GM23338 (cell line): ENCODE measurements at regions not wholly inside any gene's neighbourhood (a gene's known extent, or its start where the extent isn't known, plus 50 kb on each side); places are given as distances from the start of the nearest gene placed in this dataset.
A peak's percentile ranks its signal among the peaks of the same experiment; 100 is the strongest.

Source experiments
- ATAC-seq: fragments of 200-7000 bp; cut with Tn5 transposase; 3 replicates; pipeline ENCODE4 v1.9.1; 2020
- DNase-seq: peaks from one replicate; pipeline ENCODE4 v3.0.0-alpha.2; 2015; ENCODE audit warnings: low spot score
- H2AFZ ChIP-seq: fragments of 200-600 bp; sonication (generic); 2 replicates; pipeline ENCODE4 v1.8.0; 2016; ENCODE audit warnings: antibody characterized with exemption, mild to moderate bottlenecking, moderate library complexity
- H3F3A ChIP-seq: fragments of 200-600 bp; sonication (generic); replicated peaks from 2 replicates; pipeline ENCODE4 v1.8.0; 2017; ENCODE audit warnings: antibody characterized with exemption, mixed run types, low read depth
- H3K27ac ChIP-seq: fragments of 200-600 bp; sonication (generic); 2 replicates; pipeline ENCODE4 v1.6.1; 2016; ENCODE audit warnings: low read depth
- H3K27me3 ChIP-seq: fragments of 200-600 bp; sonication (generic); 2 replicates; pipeline ENCODE4 v1.8.0; 2016; ENCODE audit warnings: mild to moderate bottlenecking, mixed run types, moderate library complexity; ENCODE audit not compliant: insufficient read depth
- H3K36me3 ChIP-seq: fragments of 200-600 bp; sonication (generic); 2 replicates; pipeline ENCODE4 v1.8.0; 2016; ENCODE audit warnings: mild to moderate bottlenecking; ENCODE audit not compliant: insufficient read depth
- H3K4me1 ChIP-seq: fragments of 200-600 bp; sonication (generic); 2 replicates; pipeline ENCODE4 v1.8.0; 2016; ENCODE audit warnings: mild to moderate bottlenecking, moderate library complexity; ENCODE audit not compliant: insufficient read depth
- H3K4me2 ChIP-seq: fragments of 200-600 bp; sonication (generic); 2 replicates; pipeline ENCODE4 v1.7.1; 2017; ENCODE audit warnings: mixed run types
- H3K4me3 ChIP-seq: fragments of 200-600 bp; sonication (generic); 2 replicates; pipeline ENCODE4 v1.6.1; 2016; ENCODE audit warnings: mixed run types
- H3K79me2 ChIP-seq: fragments of 200-600 bp; sonication (generic); replicated peaks from 2 replicates; pipeline ENCODE4 v1.8.0; 2017; ENCODE audit warnings: mild to moderate bottlenecking; ENCODE audit not compliant: insufficient read depth
- H3K9me2 ChIP-seq: fragments of 200-600 bp; sonication (generic); 2 replicates; pipeline ENCODE4 v1.8.0; 2017; ENCODE audit not compliant: insufficient read depth
- H4K20me1 ChIP-seq: fragments of 200-600 bp; sonication (generic); replicated peaks from 2 replicates; pipeline ENCODE4 v1.8.0; 2017; ENCODE audit warnings: mild to moderate bottlenecking; ENCODE audit not compliant: insufficient read depth
- H3K27ac Mint-ChIP-seq: 2 replicates; pipeline ENCODE4 v1.8.0; 2020; ENCODE audit warnings: inconsistent platforms, mild to moderate bottlenecking, moderate library complexity, mixed read lengths
- H3K27me3 Mint-ChIP-seq: 3 replicates; pipeline ENCODE4 v1.8.0; 2022; ENCODE audit warnings: low read depth, mild to moderate bottlenecking, moderate library complexity, mixed read lengths, inconsistent platforms; ENCODE audit not compliant: insufficient read depth, poor library complexity
- H3K36me3 Mint-ChIP-seq: 3 replicates; pipeline ENCODE4 v1.8.0; 2021; ENCODE audit warnings: low read depth, mild to moderate bottlenecking, inconsistent platforms, moderate library complexity, mixed read lengths
- H3K4me1 Mint-ChIP-seq: 3 replicates; pipeline ENCODE4 v1.8.0; 2020; ENCODE audit warnings: mild to moderate bottlenecking, inconsistent platforms, mixed read lengths
- H3K4me3 Mint-ChIP-seq: 3 replicates; pipeline ENCODE4 v1.8.0; 2021; ENCODE audit warnings: moderate library complexity, mild to moderate bottlenecking, inconsistent platforms, mixed read lengths
- H3K9me3 Mint-ChIP-seq: 3 replicates; pipeline ENCODE4 v1.8.0; 2020; ENCODE audit warnings: moderate library complexity, mild to moderate bottlenecking, inconsistent platforms, mixed read lengths
- EZH2phosphoT487 ChIP-seq: fragments of 200-600 bp; sonication (generic); IDR thresholded peaks from one replicate; pipeline ENCODE4 v1.8.1; 2018; ENCODE audit warnings: antibody characterized with exemption; ENCODE audit not compliant: unreplicated experiment
- JUNB ChIP-seq: IDR thresholded peaks from one replicate; pipeline ENCODE4 v1.6.1; 2016; ENCODE audit warnings: antibody characterized with exemption; ENCODE audit not compliant: unreplicated experiment
- STAT1 ChIP-seq: IDR thresholded peaks from one replicate; pipeline ENCODE4 v1.6.1; 2016; ENCODE audit warnings: antibody characterized with exemption; ENCODE audit not compliant: unreplicated experiment
- ZNF331 ChIP-seq: fragments of 250-450 bp; sonication (Bioruptor Pico); IDR thresholded peaks from 2 replicates; pipeline ENCODE4 v1.5.0; 2020; ENCODE audit warnings: low read depth, mild to moderate bottlenecking, moderate library complexity
- TF ChIP-seq, protein P1 (sequence below): fragments of 250-450 bp; sonication (Bioruptor Pico); IDR thresholded peaks from 2 replicates; pipeline ENCODE4 v1.5.0; 2020; ENCODE audit warnings: mild to moderate bottlenecking, moderate library complexity
- TF ChIP-seq, protein P2 (sequence below): IDR thresholded peaks from 2 replicates; pipeline ENCODE4 v1.6.1; 2016; ENCODE audit warnings: antibody characterized with exemption
- TF ChIP-seq, protein P3 (sequence below): IDR thresholded peaks from one replicate; pipeline ENCODE4 v1.6.1; 2018; ENCODE audit warnings: antibody characterized with exemption; ENCODE audit not compliant: unreplicated experiment

DNA sequence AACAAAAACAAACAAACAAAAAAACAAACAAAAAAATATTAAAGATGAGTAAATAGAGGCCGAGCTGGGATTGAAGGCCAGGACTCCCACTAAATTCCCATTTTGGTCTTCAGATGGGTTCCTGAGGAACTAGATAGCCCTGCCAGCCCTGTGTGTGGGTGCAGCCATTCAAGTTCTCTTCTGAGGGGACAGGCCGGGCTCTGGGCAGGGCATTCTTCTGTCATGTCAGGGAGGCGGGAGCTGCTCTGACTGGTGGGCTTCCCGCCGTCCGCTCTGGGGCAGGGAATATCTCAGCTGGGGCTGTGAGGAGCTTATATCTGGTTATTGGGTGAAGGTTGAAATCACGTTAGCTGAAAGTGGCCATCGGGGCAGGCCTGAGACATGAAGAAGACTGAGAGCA is 127.3 kb upstream of the CXCR4 start:
- H3K27me3 ChIP-seq: no peaks in the 10 kb centered on the region
- Mint-ChIP-seq H3K36me3 (no peaks in the 10 kb centered on the region), H3K27me3 (peaks cover 11% of the 10 kb centered on the region), H3K27ac (no peak overlapping the region), H3K4me1 (peaks cover 11% of the 10 kb centered on the region), H3K4me3 (no peak overlapping the region), H3K9me3 (no peaks in the 10 kb centered on the region)
- no peaks in the 10 kb centered on the region for H3F3A ChIP-seq
- ATAC-seq (no peak), DNase-seq (no peak)
- H4K20me1 ChIP-seq: no peaks in the 10 kb centered on the region
- no peaks in the 10 kb centered on the region for H3K36me3 ChIP-seq
- H3K4me3 ChIP-seq: no peak overlapping the region
- H3K4me2 ChIP-seq: no peak overlapping the region
- no peaks in the 10 kb centered on the region for H3K79me2 ChIP-seq
- H3K9me2 ChIP-seq: peaks cover 5% of the 10 kb centered on the region; the same call in 1 of the 2 replicates
- peaks cover 9% of the 10 kb centered on the region; the same call in 1 of the 2 replicates for H3K4me1 ChIP-seq
- H3K27ac ChIP-seq: no peak overlapping the region
- TF ChIP-seq, protein P1, sequence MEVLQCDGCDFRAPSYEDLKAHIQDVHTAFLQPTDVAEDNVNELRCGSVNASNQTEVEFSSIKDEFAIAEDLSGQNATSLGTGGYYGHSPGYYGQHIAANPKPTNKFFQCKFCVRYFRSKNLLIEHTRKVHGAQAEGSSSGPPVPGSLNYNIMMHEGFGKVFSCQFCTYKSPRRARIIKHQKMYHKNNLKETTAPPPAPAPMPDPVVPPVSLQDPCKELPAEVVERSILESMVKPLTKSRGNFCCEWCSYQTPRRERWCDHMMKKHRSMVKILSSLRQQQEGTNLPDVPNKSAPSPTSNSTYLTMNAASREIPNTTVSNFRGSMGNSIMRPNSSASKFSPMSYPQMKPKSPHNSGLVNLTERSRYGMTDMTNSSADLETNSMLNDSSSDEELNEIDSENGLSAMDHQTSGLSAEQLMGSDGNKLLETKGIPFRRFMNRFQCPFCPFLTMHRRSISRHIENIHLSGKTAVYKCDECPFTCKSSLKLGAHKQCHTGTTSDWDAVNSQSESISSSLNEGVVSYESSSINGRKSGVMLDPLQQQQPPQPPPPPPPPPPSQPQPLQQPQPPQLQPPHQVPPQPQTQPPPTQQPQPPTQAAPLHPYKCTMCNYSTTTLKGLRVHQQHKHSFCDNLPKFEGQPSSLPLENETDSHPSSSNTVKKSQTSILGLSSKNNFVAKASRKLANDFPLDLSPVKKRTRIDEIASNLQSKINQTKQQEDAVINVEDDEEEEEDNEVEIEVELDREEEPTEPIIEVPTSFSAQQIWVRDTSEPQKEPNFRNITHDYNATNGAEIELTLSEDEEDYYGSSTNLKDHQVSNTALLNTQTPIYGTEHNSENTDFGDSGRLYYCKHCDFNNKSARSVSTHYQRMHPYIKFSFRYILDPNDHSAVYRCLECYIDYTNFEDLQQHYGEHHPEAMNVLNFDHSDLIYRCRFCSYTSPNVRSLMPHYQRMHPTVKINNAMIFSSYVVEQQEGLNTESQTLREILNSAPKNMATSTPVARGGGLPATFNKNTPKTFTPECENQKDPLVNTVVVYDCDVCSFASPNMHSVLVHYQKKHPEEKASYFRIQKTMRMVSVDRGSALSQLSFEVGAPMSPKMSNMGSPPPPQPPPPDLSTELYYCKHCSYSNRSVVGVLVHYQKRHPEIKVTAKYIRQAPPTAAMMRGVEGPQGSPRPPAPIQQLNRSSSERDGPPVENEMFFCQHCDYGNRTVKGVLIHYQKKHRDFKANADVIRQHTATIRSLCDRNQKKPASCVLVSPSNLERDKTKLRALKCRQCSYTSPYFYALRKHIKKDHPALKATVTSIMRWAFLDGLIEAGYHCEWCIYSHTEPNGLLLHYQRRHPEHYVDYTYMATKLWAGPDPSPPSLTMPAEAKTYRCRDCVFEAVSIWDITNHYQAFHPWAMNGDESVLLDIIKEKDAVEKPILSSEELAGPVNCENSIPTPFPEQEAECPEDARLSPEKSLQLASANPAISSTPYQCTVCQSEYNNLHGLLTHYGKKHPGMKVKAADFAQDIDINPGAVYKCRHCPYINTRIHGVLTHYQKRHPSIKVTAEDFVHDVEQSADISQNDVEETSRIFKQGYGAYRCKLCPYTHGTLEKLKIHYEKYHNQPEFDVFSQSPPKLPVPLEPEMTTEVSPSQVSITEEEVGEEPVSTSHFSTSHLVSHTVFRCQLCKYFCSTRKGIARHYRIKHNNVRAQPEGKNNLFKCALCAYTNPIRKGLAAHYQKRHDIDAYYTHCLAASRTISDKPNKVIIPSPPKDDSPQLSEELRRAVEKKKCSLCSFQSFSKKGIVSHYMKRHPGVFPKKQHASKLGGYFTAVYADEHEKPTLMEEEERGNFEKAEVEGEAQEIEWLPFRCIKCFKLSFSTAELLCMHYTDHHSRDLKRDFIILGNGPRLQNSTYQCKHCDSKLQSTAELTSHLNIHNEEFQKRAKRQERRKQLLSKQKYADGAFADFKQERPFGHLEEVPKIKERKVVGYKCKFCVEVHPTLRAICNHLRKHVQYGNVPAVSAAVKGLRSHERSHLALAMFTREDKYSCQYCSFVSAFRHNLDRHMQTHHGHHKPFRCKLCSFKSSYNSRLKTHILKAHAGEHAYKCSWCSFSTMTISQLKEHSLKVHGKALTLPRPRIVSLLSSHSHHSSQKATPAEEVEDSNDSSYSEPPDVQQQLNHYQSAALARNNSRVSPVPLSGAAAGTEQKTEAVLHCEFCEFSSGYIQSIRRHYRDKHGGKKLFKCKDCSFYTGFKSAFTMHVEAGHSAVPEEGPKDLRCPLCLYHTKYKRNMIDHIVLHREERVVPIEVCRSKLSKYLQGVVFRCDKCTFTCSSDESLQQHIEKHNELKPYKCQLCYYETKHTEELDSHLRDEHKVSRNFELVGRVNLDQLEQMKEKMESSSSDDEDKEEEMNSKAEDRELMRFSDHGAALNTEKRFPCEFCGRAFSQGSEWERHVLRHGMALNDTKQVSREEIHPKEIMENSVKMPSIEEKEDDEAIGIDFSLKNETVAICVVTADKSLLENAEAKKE: no peak
- TF ChIP-seq ZNF331 (CRISPR knock-in tag): no peak
- TF ChIP-seq STAT1: no peak
- TF ChIP-seq, protein P2, sequence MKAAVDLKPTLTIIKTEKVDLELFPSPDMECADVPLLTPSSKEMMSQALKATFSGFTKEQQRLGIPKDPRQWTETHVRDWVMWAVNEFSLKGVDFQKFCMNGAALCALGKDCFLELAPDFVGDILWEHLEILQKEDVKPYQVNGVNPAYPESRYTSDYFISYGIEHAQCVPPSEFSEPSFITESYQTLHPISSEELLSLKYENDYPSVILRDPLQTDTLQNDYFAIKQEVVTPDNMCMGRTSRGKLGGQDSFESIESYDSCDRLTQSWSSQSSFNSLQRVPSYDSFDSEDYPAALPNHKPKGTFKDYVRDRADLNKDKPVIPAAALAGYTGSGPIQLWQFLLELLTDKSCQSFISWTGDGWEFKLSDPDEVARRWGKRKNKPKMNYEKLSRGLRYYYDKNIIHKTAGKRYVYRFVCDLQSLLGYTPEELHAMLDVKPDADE: no peak
- H2AFZ ChIP-seq: peak overlapping the region; percentile 95

DNA sequence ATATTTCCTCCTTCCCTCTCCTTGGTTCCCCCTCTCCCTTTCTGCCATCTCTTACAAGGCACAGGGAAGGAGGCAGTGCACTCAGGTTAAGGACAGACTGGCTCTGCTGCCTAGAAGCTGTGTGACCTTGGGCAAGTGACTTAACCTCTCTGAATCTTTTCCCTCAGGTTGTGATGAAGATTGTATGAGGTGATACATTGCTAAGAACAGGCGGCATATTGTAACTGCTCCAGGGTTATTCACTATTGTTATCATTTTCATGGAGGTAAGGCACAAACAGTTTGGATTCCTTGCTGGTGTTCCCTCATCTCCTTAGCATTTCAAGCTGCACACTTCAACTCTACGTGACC is 126.6 kb upstream of the CXCR4 start:
- no peak overlapping the region for H3K4me2 ChIP-seq
- ATAC-seq: no peak
- peaks cover 11% of the 10 kb centered on the region for H3K4me1 Mint-ChIP-seq
- no peaks in the 10 kb centered on the region for H3K79me2 ChIP-seq
- peaks cover 9% of the 10 kb centered on the region; the same call in 1 of the 2 replicates for H3K4me1 ChIP-seq
- H3K36me3 Mint-ChIP-seq: no peaks in the 10 kb centered on the region
- H3K36me3 ChIP-seq: no peaks in the 10 kb centered on the region
- H3K4me3 Mint-ChIP-seq: no peak overlapping the region
- H3K9me3 Mint-ChIP-seq: no peaks in the 10 kb centered on the region
- H3K27me3 Mint-ChIP-seq: peaks cover 9% of the 10 kb centered on the region
- H3K4me3 ChIP-seq: no peak overlapping the region
- H3F3A ChIP-seq: no peaks in the 10 kb centered on the region
- H3K27ac Mint-ChIP-seq: no peak overlapping the region
- H3K27me3 ChIP-seq: no peaks in the 10 kb centered on the region
- peaks cover 7% of the 10 kb centered on the region; the same call in 1 of the 2 replicates for H3K9me2 ChIP-seq
- H4K20me1 ChIP-seq: no peaks in the 10 kb centered on the region
- no peak for DNase-seq
- no peak overlapping the region for H2AFZ ChIP-seq
- no peak overlapping the region for H3K27ac ChIP-seq
- TF ChIP-seq JUNB: no peak
- TF ChIP-seq, protein P2: no peak
- no peak for TF ChIP-seq EZH2phosphoT487
- TF ChIP-seq, protein P3, sequence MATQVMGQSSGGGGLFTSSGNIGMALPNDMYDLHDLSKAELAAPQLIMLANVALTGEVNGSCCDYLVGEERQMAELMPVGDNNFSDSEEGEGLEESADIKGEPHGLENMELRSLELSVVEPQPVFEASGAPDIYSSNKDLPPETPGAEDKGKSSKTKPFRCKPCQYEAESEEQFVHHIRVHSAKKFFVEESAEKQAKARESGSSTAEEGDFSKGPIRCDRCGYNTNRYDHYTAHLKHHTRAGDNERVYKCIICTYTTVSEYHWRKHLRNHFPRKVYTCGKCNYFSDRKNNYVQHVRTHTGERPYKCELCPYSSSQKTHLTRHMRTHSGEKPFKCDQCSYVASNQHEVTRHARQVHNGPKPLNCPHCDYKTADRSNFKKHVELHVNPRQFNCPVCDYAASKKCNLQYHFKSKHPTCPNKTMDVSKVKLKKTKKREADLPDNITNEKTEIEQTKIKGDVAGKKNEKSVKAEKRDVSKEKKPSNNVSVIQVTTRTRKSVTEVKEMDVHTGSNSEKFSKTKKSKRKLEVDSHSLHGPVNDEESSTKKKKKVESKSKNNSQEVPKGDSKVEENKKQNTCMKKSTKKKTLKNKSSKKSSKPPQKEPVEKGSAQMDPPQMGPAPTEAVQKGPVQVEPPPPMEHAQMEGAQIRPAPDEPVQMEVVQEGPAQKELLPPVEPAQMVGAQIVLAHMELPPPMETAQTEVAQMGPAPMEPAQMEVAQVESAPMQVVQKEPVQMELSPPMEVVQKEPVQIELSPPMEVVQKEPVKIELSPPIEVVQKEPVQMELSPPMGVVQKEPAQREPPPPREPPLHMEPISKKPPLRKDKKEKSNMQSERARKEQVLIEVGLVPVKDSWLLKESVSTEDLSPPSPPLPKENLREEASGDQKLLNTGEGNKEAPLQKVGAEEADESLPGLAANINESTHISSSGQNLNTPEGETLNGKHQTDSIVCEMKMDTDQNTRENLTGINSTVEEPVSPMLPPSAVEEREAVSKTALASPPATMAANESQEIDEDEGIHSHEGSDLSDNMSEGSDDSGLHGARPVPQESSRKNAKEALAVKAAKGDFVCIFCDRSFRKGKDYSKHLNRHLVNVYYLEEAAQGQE: no peak
